GM23338 (cell line): ENCODE measurements at regions not wholly inside any gene's neighbourhood (a gene's known extent, or its start where the extent isn't known, plus 50 kb on each side); places are given as distances from the start of the nearest gene placed in this dataset.

Source experiments
- CTCF ChIP-seq, 2 experiments: fragments of 200-600 bp in 1 of 2; sonication (generic) in 1 of 2; conservative IDR thresholded peaks; 2 replicates each; pipeline versions ENCODE4 v1.5.1 to v1.6.1; 2016 to 2017; ENCODE audit warnings: antibody characterized with exemption in 2 of 2, low read depth in 2 of 2, mild to moderate bottlenecking in 2 of 2, moderate library complexity in 1 of 2
- EZH2 ChIP-seq: fragments of 200-600 bp; sonication (generic); IDR thresholded peaks from one replicate; pipeline ENCODE4 v1.8.0; 2017; ENCODE audit warnings: antibody characterized with exemption, mild to moderate bottlenecking, low read depth; ENCODE audit not compliant: unreplicated experiment
- EZH2phosphoT487 ChIP-seq: fragments of 200-600 bp; sonication (generic); IDR thresholded peaks from one replicate; pipeline ENCODE4 v1.8.1; 2018; ENCODE audit warnings: antibody characterized with exemption; ENCODE audit not compliant: unreplicated experiment
- POLR2AphosphoS5 ChIP-seq: IDR thresholded peaks from 2 replicates; pipeline ENCODE4 v1.6.1; 2016; ENCODE audit warnings: antibody characterized with exemption, low read depth
- REST ChIP-seq: IDR thresholded peaks from one replicate; pipeline ENCODE4 v1.6.1; 2018; ENCODE audit warnings: antibody characterized with exemption; ENCODE audit not compliant: unreplicated experiment
- ZNF331 ChIP-seq: fragments of 250-450 bp; sonication (Bioruptor Pico); IDR thresholded peaks from 2 replicates; pipeline ENCODE4 v1.5.0; 2020; ENCODE audit warnings: low read depth, mild to moderate bottlenecking, moderate library complexity

- TF ChIP-seq CTCF (conservative IDR thresholded peaks at IDR 0.05; ENCODE audit: low read depth in 2 of 2) = no peak
- TF ChIP-seq ZNF331 = no peak
- TF ChIP-seq POLR2AphosphoS5 = no peak
- no peak for TF ChIP-seq REST
- TF ChIP-seq EZH2phosphoT487 = no peak
- no peak for TF ChIP-seq EZH2
These were observed 151.3 kb upstream of the FSCB start for GRCh38 chr14:44658389-44658696.
